Gastroesophageal sphincter (tissue), 3 donors: ENCODE measurements at regions not wholly inside any gene's neighbourhood (a gene's known extent, or its start where the extent isn't known, plus 50 kb on each side); places are given as distances from the start of the nearest gene placed in this dataset.

Source experiments
- CTCF ChIP-seq, 4 experiments: fragments of 200-600 bp in 2 of 4; fragments of 450-650 bp in 2 of 4; sonication (generic) in 1 of 4; IDR thresholded peaks; one replicate each; pipeline ENCODE4 v1.5.1; 2017 to 2019; ENCODE audit warnings: antibody characterized with exemption in 4 of 4, mild to moderate bottlenecking in 2 of 4, moderate library complexity in 2 of 4
- EP300 ChIP-seq: sonication (generic); formaldehyde crosslinking; IDR thresholded peaks from one replicate; pipeline ENCODE4 v1.6.1; 2017; ENCODE audit warnings: antibody characterized with exemption, mild to moderate bottlenecking
- POLR2AphosphoS5 ChIP-seq: sonication (generic); formaldehyde crosslinking; IDR thresholded peaks from one replicate; pipeline ENCODE4 v1.6.1; 2017; ENCODE audit warnings: antibody characterized with exemption

GRCh38 chr12:76240281-76240680, 107.9 kb downstream of the BBS10 start:
- TF ChIP-seq CTCF (IDR thresholded peaks at IDR 0.05), result no peak
- TF ChIP-seq POLR2AphosphoS5, result no peak
- TF ChIP-seq EP300, result no peak
